HG02571 (cell line): ENCODE measurements at regions not wholly inside any gene's neighbourhood (a gene's known extent, or its start where the extent isn't known, plus 50 kb on each side); places are given as distances from the start of the nearest gene placed in this dataset.
A peak's percentile ranks its signal among the peaks of the same experiment; 100 is the strongest.
"Not testable (repeated sequence)": the region's sequence is repeated elsewhere in the genome, so short reads cannot be mapped to it uniquely, and the experiment has no call there.

Experiments
- ATAC-seq: cut with Tn5 transposase; IDR thresholded peaks from one replicate; pipeline ENCODE4 v1.9.1; 2021; ENCODE audit warnings: mild to moderate bottlenecking, moderate library complexity; ENCODE audit not compliant: unreplicated experiment

DNA sequence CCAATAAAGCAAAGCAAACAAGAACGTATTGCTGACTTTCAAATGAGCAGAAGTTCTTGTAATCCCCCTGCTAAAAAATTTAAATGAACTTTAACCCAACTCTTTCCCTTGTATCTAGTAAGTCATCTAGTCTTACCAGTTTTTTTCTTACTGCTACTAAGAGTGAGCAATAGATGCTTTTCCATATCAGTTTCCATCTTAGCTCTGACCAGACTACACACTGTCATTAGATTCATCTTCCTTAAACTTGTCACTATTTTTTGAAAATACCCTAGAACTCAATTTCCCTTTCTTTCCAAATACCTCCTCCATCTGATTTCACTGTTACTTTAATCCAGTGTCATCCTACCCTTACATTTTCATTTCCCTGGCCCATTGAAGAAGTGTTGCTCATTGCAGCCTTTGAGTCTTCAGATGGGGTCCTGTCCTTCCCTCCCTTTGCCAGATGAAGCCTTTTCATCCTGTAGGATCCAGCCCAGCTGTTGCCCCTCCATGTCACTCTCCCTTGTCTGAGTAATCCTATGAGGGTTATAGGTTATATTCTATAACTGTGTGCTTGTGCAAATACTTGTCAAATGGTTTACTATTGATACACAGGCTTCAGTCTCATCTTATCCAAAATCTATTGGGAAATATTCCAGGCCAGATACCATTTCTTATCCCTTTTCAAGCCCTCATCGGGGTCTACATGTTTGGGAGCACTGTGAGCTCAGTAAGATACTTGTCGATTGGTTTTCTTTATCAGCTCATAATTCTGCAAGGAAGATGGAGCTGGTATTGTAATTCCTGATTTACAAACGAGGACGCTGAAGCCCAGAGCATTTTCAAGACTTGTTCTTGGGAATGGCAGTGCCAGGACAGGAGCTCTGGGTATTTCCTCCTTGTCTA is 51.5 kb upstream of the ITGB1 start:
- no peak for ATAC-seq

DNA sequence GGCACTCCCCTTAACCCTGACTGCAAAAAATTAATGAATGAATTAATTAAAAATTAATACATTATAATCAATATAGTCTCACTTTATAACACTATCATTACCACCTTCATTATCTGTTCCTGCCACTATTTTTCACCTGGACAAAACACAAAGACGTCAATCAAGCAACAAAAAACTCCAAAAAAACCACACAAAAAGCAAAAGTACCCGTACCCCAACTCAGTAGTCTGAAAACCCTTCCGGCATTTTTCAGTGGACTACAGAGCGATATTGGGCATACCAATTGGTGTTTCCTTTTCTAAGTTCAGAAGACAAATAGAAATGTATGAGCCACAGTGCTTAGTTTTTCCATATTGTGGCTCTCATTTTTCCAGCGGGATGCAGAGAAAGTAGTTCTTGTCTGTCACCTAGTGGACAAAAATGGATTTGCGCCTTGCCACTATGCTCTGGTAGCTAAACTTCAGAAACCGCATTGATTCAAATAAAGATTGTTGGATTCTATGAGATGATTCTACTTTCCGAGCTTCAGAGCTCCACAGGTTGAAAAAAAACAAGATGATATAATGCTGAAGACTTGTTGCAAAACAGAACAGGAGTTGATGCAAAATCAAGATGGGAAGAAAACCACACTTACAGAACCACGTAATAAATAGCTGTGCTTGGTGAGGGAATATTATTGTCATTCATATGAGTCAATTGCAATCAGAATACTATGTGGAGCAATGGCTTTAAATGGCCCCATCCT is 50.6 kb upstream of the ITGB1 start:
- ATAC-seq, result peak; percentile 55

DNA sequence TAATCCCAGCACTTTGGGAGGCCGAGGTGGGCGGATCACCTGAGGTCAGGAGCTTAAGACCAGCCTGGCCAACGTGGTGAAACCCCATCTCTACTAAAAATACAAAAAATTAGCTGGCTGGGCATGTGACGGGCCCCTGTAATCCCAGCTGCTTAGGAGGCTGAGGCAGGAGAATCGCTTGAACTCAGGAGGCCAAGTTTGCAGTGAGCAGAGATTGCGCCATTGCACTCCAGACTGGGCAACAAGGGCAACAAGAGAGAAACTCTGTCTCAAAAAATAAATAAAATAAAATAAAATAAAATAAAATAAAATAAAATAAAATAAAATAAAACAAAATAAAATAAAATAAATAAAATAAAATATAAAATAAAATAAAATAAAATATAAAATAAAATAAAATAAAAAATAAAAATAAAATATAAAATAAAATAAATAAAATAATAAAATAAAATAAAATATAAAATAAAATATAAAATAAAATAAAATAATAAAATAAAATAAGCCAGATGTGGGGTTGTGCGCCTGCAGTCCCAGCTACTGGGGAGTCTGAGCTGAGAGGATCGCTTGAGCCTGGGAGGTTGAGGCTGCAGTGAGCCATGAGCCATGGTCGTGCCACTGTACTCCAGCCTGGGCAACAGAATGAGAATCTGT is 49.8 kb upstream of the ITGB1 start:
- ATAC-seq, result not testable (repeated sequence)
